Eye (tissue), 1 donor: ENCODE measurements at regions not wholly inside any gene's neighbourhood (a gene's known extent, or its start where the extent isn't known, plus 50 kb on each side); places are given as distances from the start of the nearest gene placed in this dataset.
"Not testable (repeated sequence)": the region's sequence is repeated elsewhere in the genome, so short reads cannot be mapped to it uniquely, and the experiment has no call there.

Experiments used
- DNase-seq: peaks from one replicate; pipeline ENCODE4 v3.0.0-alpha.2; 2015

GRCh38 chr2:49465157-49465831 lies 311.0 kb upstream of the FSHR start:
- DNase-seq: no peak

DNA sequence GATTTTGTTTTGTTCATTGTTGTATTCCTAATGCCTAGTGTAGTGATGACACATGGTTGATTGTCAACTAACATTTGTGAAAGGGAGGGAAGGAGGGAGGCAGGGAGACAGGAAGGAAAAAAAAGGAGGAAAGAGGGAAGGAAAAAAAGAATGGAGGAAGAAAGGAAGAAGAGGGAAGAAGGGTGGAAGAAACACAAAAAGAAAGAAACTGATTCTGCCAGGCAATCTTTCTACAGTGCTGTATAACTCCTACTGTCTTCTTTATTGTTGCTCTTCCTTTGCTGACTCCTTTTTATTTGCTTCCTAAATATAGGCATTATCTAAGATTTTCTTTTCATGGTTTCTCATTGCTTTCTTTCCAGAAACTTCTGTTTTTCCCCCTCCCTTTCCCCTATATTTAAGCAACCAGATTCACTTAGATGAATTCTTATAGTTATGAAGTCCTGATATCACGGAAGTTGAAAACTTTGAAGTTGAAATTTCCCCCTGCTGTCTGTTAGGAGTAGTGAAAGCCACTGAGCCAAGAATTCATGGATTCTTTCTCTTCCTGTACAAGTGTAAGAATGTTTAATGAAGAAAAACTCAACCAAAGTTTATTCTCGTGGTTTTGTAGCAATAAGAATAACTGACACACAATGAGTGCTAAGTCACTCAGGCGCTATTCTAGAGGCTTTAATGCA lies 305.1 kb upstream of the FSHR start:
- DNase-seq: no peak

GRCh38 chr2:49444005-49444404 lies 289.7 kb upstream of the FSHR start:
- DNase-seq: no peak

GRCh38 chr2:49426996-49427395 lies 272.7 kb upstream of the FSHR start:
- DNase-seq: no peak

- DNase-seq: no peak
Measured at GRCh38 chr2:49416252-49416651, 261.9 kb upstream of the FSHR start.

DNA sequence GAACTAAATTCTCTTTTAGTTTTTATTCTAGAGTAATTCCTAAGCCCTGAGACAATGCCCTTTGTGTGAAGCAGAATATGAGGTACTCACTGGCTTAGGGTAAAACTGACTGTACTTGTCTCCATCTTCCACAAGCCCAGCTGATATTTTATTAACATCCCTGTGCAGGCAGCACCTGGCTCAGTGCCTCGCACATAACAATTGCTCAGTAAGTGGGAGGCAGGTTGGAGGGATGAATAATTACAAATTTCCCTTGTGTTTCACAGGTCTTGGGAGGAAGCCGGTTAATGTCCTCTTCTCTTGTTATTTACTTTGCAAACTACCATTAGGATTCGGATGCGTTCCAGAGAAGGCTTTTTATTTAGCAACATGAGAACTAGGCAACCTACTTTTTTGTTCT lies 249.8 kb upstream of the FSHR start:
- DNase-seq: no peak

GRCh38 chr2:49403637-49404036 lies 249.3 kb upstream of the FSHR start:
- DNase-seq: no peak

DNA sequence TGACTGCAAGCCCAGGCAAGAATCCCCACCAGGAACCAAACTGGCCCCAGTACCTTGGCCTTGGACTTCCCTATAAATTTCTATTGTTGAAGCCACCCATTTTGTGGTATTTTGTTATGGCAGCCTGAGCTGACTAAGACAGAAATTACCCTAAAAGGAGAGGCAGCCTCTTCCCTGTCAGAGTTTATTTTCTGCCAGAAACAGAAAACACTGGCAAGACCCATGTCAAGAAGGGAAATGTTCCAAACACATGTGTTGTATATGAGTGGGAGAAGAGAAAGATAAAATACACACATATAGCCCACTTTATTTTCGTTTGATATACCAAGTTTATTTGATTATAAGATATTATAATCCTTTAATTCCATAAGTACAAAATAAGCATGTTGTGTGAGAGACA lies 225.1 kb upstream of the FSHR start:
- DNase-seq: no peak

DNA sequence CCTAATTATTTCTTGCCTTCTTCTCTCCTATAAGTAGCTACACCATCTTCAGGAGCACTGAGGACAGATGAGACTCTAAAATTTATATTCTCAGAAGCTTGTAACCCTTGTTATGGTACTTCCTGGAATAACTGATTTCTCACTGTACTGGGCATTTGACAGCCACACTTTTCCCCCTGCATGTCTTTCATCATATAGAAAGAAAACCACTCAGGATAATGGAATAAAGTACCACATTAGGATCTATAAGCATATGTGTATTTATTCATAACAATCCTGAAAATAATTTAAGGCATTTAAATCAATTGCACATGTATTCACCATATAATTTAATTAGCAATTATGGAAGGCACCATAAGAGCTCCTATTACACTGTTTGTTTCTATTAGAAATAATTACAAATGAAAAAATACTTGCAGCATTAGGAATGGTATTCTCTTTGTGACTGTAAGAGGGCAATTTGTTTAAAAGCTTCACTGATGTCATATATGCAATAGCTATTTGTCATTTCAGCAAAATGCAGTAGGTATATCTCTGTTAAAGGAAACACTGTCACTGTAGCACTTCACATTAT lies 216.9 kb upstream of the FSHR start:
- DNase-seq: no peak

- no peak for DNase-seq
Measured at GRCh38 chr2:49369650-49370049, 215.3 kb upstream of the FSHR start.

- DNase-seq: no peak
Measured at GRCh38 chr2:49369101-49369500, 214.8 kb upstream of the FSHR start.

GRCh38 chr2:49367003-49367402 lies 212.7 kb upstream of the FSHR start:
- DNase-seq: peak; percentile 6

DNA sequence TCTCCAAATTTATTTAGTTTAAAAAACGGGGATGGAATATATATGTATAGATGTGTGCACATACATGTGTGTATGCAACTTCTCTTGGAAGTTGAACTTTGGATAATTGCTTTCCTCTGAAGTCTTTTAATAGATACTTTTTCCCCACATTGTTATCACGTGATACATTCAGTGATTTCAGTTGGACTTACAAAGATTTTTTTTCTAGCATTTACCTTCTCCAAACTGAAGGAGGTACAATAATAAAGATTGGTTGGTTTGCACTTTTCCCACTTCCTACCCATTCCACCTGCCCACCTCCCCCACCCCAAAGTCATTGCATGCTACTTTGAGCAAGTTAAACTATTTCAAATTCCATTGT lies 206.1 kb upstream of the FSHR start:
- DNase-seq: no peak

GRCh38 chr2:49359721-49360406 lies 205.5 kb upstream of the FSHR start:
- peak; percentile 39 for DNase-seq

GRCh38 chr2:49355611-49356010 lies 201.3 kb upstream of the FSHR start:
- DNase-seq: no peak

DNA sequence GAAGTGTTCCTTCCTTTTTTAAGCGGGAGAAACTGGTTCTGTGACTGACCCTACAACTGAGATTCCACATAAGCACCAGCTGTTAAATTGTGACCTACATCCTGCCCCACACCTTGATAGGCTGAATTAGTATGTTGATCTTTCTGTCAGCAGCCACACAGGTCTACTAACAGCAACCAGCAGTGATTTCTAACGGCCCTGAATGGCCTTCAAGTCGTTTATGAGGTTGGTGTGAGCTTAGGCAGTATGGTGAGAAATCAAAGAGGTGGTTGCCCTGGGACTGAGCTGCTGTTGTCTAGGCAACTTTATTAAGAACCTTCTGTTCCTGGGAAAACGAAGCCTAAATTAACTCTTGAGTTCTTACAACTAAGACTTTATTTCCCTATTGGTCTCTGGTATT lies 197.2 kb upstream of the FSHR start:
- no peak for DNase-seq

- DNase-seq: no peak
Measured at GRCh38 chr2:49343638-49344037, 189.3 kb upstream of the FSHR start.

- DNase-seq: peak; percentile 15
Measured at GRCh38 chr2:49342156-49342555, 187.8 kb upstream of the FSHR start.

DNA sequence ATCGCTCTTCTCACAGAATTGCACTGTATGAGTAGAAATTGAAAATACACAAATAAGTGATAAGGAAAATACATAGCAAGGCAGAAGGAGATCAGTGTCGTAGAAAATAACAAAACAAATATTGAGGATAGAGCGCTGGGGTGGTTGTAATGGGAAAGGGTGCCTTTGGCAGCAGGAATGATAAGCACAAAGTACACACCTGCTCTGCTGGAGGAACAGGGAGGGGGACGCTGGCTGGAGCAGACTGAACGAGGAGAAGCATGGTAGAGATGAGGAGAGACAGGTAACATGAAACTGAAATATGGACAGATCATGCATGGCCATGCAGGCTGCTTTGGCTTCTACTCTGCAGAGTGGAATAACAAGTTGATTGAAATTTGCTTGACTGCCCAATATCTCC lies 181.2 kb upstream of the FSHR start:
- DNase-seq: no peak

- DNase-seq: no peak
Measured at GRCh38 chr2:49332415-49332814, 178.1 kb upstream of the FSHR start.

DNA sequence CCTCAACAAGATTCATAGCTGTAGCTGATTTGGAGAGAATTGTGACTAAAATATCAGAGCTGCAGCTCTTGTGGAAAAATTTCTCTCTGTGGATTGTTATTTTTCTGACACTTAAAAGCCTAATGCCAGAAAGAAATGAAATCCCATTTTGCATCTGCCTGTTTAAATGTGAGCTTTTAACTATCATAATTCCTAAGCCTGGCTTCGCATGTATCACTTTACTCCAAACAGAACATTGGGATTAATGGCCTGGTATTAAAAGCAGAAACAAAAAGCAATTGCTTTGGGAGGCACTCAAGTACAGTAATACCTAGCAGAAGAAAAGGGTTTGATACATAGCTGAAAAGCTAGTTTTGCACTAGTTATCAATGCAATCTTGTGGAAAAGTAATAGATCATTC lies 164.2 kb upstream of the FSHR start:
- DNase-seq: no peak

GRCh38 chr2:49309461-49309860 lies 155.1 kb upstream of the FSHR start:
- no peak for DNase-seq

GRCh38 chr2:49306925-49307324 lies 152.6 kb upstream of the FSHR start:
- DNase-seq: peak; percentile 45

- not testable (repeated sequence) for DNase-seq
Measured at GRCh38 chr2:49298693-49299092, 144.4 kb upstream of the FSHR start.
